ENCODE measurements at regions not wholly inside any gene's neighbourhood (a gene's known extent, or its start where the extent isn't known, plus 50 kb on each side); places are given as distances from the start of the nearest gene placed in this dataset.
"Not testable (repeated sequence)": the region's sequence is repeated elsewhere in the genome, so short reads cannot be mapped to it uniquely, and the experiment has no call there.

DNA sequence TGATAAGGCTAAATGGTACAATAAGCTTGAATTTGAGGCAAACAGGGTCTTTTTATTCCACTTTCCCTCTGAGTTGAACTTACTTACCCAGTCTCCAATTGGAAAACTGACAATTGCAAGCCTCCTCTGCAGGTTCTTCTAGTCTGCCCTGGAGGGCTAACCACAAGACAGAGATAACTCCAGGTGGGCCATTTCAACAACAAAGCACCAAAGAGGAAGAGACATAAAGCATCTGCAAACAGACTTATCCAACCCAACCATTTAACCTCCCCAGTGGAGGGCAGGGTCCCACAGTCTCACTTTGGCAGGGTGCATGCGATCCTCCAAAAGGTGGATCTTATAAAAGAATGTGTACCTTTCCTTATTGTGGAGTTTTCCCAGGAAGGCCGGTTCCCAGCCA, 525.8 kb downstream of the DIPK2A start:
- no peak overlapping the region for H3K4me3 ChIP-seq (ENCODE audit: low read length)
- H3K9ac ChIP-seq (ENCODE audit: low read length), result no peak overlapping the region
- no peaks in the 10 kb centered on the region for H3K4me1 ChIP-seq (ENCODE audit: control insufficient read depth, insufficient read depth, low read length)
- H3K27ac ChIP-seq (ENCODE audit: low read depth, low read length), result no peak overlapping the region
- no peaks in the 10 kb centered on the region for H3K27me3 ChIP-seq (ENCODE audit: control insufficient read depth, insufficient read depth, low read length)
- no peaks in the 10 kb centered on the region for H3K36me3 ChIP-seq (ENCODE audit: control insufficient read depth, insufficient read depth, low read length)

DNA sequence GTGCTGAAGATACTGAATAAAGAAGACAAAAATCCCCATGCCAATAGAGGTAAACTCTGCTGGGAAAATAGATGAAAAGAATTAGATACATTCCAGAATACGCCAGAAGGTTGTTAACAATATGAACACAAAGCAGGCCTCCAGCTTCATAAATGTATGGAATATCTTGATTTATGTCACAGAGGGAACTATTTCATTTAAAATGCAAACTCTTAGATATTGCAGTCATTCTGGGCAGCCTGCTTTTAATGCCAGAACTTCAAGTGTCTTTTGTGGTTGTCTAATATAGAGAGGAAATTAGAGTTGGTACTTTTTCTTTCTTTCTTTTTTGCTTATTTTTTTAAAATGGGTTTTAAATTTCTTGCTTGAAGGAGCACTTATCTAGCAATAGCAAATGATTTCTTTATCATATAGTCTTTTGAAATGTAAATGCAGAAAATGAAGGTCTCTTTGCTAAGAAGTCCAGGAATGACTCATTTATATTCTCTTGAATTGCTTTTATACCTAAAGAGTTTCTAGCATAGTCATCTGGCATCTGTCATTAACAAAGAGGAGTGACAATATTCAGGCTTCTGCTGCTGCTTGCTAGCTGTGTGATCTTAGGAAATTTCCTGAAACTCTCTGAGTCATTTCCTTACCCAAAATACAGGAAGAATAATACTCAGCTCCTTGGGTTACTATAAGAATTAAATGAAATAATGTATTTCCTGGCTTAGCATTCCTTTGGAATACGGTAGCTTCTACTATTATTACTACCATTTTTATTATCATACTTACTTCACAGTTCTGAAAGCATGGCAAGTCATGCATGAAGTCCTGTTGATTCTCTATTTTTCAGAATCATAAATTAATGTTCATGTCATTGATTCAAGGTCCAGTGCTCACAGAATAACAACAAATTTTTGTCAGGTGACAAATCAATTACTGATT, 527.6 kb downstream of the DIPK2A start:
- Histone ChIP-seq H3K27ac (ENCODE audit: low read depth, low read length) (no peak overlapping the region), H3K4me1 (ENCODE audit: control insufficient read depth, insufficient read depth, low read length) (no peaks in the 10 kb centered on the region), H3K9ac (ENCODE audit: low read length) (no peak overlapping the region), H3K36me3 (ENCODE audit: control insufficient read depth, insufficient read depth, low read length) (no peaks in the 10 kb centered on the region), H3K27me3 (ENCODE audit: control insufficient read depth, insufficient read depth, low read length) (no peaks in the 10 kb centered on the region), H3K4me3 (ENCODE audit: low read length) (no peak overlapping the region)

DNA sequence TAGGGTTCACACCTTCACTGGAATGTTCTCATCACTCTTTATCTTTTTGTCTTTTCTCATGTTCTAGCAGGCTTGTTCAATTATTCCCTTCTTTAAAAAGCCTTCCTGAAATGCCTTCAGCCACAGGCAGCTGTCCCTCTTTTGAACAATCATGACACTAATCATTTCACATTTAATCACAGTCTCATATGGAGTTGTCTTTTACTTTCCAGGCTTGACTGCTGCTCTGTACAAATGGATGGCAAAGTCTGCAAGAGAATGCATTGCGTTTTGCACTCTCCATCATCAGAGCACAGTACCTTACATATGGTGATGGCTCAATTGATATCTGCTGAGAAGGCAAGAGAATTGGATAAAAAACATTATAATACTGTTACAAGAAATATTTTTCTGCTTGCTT, 529.8 kb downstream of the DIPK2A start:
- Histone ChIP-seq H3K36me3 (ENCODE audit: control insufficient read depth, insufficient read depth, low read length) (no peaks in the 10 kb centered on the region), H3K27ac (ENCODE audit: low read depth, low read length) (no peak overlapping the region), H3K4me1 (ENCODE audit: control insufficient read depth, insufficient read depth, low read length) (no peaks in the 10 kb centered on the region), H3K27me3 (ENCODE audit: control insufficient read depth, insufficient read depth, low read length) (no peaks in the 10 kb centered on the region), H3K9ac (ENCODE audit: low read length) (no peak overlapping the region), H3K4me3 (ENCODE audit: low read length) (no peak overlapping the region)

DNA sequence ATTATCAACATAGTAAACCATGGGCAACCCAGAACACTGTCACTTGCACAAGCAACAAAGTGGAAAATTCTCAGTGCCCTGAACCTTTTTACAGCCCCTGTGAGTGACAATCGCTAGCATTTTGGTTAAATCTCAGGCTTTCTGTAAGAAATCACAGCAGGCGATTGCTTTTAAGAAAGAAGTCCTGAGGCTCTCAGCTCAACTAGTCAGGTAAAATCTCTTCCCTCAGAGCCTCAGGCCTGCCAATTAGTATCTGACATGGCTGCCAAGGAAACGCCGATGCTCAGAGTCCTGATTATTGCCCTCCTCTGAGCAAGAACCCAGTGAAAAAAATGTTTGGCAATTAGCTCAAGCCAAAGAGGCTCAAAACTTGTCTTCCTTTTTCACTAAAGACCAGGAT, 530.8 kb downstream of the DIPK2A start:
- no peak overlapping the region for H3K4me3 ChIP-seq (ENCODE audit: low read length)
- H3K27ac ChIP-seq (ENCODE audit: low read depth, low read length), result no peak overlapping the region

DNA sequence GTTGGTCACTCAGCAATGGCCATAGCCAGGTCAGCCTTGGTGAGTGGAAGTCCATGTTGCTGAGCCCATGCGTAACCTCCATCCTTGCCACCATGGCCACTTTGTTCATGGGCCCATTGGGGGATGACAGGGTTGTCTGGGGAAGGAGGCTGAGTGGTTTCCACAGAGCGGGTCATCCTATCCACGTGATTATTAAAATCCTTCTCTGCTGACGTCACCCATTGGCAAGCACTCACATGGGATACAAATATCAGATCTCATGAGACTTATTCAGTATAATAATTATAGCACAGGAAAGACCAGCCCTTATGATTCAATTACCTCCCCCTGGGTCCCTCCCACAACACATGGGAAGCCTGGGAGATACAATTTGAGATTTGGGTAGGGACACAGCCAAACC, 534.8 kb downstream of the DIPK2A start:
- H3K27ac ChIP-seq (ENCODE audit: low read depth, low read length); H3K4me1 ChIP-seq (ENCODE audit: control insufficient read depth, insufficient read depth, low read length); H3K27me3 ChIP-seq (ENCODE audit: control insufficient read depth, insufficient read depth, low read length); H3K4me3 ChIP-seq (ENCODE audit: low read length); H3K9ac ChIP-seq (ENCODE audit: low read length); H3K36me3 ChIP-seq (ENCODE audit: control insufficient read depth, insufficient read depth, low read length): not testable (repeated sequence)

More for the DNA sequence above, 530.8 kb downstream of the DIPK2A start:
- H3K9ac ChIP-seq (ENCODE audit: low read length), result no peak overlapping the region
- H3K36me3 ChIP-seq (ENCODE audit: control insufficient read depth, insufficient read depth, low read length), result no peaks in the 10 kb centered on the region
- no peaks in the 10 kb centered on the region for H3K4me1 ChIP-seq (ENCODE audit: control insufficient read depth, insufficient read depth, low read length)
- H3K27me3 ChIP-seq (ENCODE audit: control insufficient read depth, insufficient read depth, low read length), result no peaks in the 10 kb centered on the region

DNA sequence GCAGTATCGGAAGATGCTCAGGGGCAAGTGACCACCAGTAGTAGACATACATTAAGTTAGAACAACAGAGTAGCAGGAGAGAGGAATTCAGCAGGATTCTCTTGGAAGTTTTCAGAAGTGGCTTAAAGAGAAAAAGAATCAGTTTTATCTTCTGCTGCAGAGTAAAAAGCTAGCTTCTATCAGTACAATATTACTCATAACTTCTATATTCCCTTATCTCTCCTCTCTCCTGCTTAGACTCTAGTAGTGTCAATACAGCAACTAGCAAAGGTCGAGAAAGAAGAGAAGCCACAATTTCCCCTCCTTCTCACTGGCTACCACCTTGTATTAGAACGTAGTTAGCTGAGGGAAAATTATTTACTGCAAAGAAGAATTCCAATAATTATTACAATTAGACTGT, 539.7 kb downstream of the DIPK2A start:
- H3K27ac ChIP-seq (ENCODE audit: low read depth, low read length), result no peak overlapping the region

DNA sequence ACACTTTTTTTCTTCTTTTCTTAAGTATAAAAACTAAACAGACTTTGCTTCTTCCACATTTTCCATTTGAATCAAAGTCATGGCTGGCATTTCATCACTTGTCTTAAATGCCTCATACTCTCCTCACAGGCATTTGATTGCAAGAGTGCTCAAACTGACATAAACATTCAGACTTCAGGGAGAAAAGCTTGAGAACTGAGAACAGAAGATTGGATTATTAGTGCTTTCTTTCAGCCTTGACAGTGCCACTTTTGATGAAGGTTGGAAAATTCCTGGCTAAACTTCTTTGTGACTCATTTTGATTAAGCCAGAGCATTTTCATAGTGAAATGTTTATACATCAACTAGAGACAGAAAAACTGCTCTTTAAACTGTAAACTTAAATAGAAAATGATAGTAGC, 544.4 kb downstream of the DIPK2A start:
- Histone ChIP-seq H3K4me3 (ENCODE audit: low read length) (no peak overlapping the region), H3K9ac (ENCODE audit: low read length) (no peak overlapping the region), H3K36me3 (ENCODE audit: control insufficient read depth, insufficient read depth, low read length) (no peaks in the 10 kb centered on the region), H3K27me3 (ENCODE audit: control insufficient read depth, insufficient read depth, low read length) (no peaks in the 10 kb centered on the region), H3K27ac (ENCODE audit: low read depth, low read length) (no peak overlapping the region), H3K4me1 (ENCODE audit: control insufficient read depth, insufficient read depth, low read length) (no peaks in the 10 kb centered on the region)

More for the DNA sequence above, 539.7 kb downstream of the DIPK2A start:
- H3K9ac ChIP-seq (ENCODE audit: low read length), result no peak overlapping the region
- H3K4me1 ChIP-seq (ENCODE audit: control insufficient read depth, insufficient read depth, low read length), result no peaks in the 10 kb centered on the region
- no peaks in the 10 kb centered on the region for H3K36me3 ChIP-seq (ENCODE audit: control insufficient read depth, insufficient read depth, low read length)
- H3K4me3 ChIP-seq (ENCODE audit: low read length), result no peak overlapping the region
- no peaks in the 10 kb centered on the region for H3K27me3 ChIP-seq (ENCODE audit: control insufficient read depth, insufficient read depth, low read length)

DNA sequence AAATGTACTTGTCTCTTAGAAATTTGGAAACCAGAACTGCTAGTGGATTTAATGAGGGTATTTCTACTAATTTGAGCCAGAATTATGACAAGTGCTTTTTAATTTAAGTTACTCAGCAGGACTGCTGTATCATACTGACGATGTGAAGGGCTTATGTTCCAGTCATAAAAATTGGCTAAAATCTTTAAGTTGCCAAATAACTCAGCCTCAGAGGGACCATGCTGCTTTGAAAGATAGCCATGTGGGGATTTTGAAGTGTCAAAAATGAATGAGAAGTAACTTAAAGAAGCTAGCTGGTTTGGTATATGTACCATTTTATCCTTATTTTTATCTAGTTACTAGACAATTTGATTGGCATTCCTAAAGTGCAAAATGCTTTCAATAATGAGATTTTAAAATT, 545.0 kb downstream of the DIPK2A start:
- Histone ChIP-seq H3K4me1 (ENCODE audit: control insufficient read depth, insufficient read depth, low read length) (no peaks in the 10 kb centered on the region), H3K27me3 (ENCODE audit: control insufficient read depth, insufficient read depth, low read length) (no peaks in the 10 kb centered on the region), H3K27ac (ENCODE audit: low read depth, low read length) (no peak overlapping the region), H3K9ac (ENCODE audit: low read length) (no peak overlapping the region), H3K4me3 (ENCODE audit: low read length) (no peak overlapping the region), H3K36me3 (ENCODE audit: control insufficient read depth, insufficient read depth, low read length) (no peaks in the 10 kb centered on the region)

DNA sequence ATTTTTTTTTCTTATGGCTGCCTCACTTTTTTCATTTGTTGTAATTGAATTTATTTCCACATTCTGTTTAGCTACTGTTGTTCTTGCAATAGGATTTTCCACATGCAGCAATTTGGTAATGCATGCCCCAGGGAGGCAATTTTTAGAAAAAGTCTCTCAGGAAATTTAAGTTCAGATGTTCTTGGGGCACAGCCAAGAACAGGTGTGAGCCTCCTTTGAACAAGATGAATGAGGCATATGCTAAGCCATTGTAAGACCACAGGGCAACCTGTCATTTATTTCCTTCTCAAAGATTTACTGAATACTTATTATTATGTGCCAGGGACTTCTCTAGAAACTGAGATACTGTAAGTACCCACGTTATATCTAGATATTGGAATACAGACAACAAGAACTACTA, 549.5 kb downstream of the DIPK2A start:
- no peaks in the 10 kb centered on the region for H3K27me3 ChIP-seq (ENCODE audit: control insufficient read depth, insufficient read depth, low read length)
- H3K36me3 ChIP-seq (ENCODE audit: control insufficient read depth, insufficient read depth, low read length), result no peaks in the 10 kb centered on the region
- H3K4me1 ChIP-seq (ENCODE audit: control insufficient read depth, insufficient read depth, low read length), result no peaks in the 10 kb centered on the region
- H3K9ac ChIP-seq (ENCODE audit: low read length), result no peak overlapping the region
- no peak overlapping the region for H3K4me3 ChIP-seq (ENCODE audit: low read length)
- no peak overlapping the region for H3K27ac ChIP-seq (ENCODE audit: low read depth, low read length)

DNA sequence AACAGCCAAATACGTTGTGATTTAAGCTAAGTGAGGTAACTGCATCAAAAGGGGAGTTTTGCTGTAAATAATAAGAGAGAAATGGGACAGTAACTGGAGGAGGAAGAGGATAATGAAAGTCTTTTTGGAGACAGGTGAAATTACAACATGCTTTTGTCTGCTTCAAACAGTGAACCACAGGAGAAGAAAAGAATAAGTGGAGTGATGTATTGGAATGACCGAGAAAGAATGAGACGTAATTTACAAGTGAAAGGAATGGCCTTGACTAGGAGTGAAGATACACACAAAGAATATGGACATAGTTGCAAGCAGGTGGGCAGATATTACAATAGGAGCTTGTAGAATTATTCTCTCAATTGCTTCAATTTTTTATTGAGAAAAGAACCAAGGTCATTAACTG, 550.8 kb downstream of the DIPK2A start:
- Histone ChIP-seq H3K27ac (ENCODE audit: low read depth, low read length) (no peak overlapping the region), H3K4me3 (ENCODE audit: low read length) (no peak overlapping the region), H3K27me3 (ENCODE audit: control insufficient read depth, insufficient read depth, low read length) (no peaks in the 10 kb centered on the region), H3K4me1 (ENCODE audit: control insufficient read depth, insufficient read depth, low read length) (no peaks in the 10 kb centered on the region), H3K36me3 (ENCODE audit: control insufficient read depth, insufficient read depth, low read length) (no peaks in the 10 kb centered on the region), H3K9ac (ENCODE audit: low read length) (no peak overlapping the region)

DNA sequence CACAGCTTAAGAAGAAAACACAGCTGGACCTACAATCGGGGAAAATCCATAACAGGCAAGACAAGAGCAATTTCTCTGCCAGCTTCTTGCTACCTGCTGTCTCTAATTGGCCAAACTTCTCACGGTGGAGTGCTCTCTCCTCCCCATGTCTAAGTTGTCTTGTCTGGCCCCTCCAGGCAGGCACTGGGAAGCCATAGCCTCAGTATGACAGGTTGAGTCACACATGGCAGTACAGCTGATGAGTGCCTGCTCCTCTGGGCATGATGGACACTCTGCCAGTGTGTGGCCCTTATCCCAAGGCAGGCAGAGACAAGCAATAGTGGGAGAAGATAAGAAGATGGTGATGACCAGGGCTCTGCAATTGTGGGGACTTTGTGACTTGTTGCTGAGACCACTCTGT, 551.8 kb downstream of the DIPK2A start:
- Histone ChIP-seq H3K27me3 (ENCODE audit: control insufficient read depth, insufficient read depth, low read length) (no peaks in the 10 kb centered on the region), H3K36me3 (ENCODE audit: control insufficient read depth, insufficient read depth, low read length) (no peaks in the 10 kb centered on the region)

DNA sequence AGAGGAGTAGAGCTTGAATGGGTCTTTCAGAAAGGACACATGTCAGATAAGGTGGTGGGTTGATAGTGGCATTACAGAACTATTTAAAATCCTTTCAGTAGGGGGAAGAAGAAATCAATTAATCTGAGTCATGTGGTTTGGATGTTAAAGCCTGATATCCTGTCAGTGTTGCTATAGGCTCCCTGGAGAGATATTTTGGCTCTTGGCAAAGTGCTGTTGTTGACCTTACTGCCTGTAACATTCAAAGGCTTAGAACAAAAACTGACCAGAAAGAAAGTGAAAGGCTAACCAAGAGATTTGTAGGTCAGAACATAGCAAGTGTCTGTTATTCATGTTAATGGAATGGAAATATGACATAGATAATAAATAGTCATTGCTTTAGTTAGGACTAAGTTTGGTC, 552.9 kb downstream of the DIPK2A start:
- Histone ChIP-seq H3K4me3 (ENCODE audit: low read length) (no peak overlapping the region), H3K36me3 (ENCODE audit: control insufficient read depth, insufficient read depth, low read length) (no peaks in the 10 kb centered on the region), H3K27me3 (ENCODE audit: control insufficient read depth, insufficient read depth, low read length) (no peaks in the 10 kb centered on the region), H3K9ac (ENCODE audit: low read length) (no peak overlapping the region), H3K4me1 (ENCODE audit: control insufficient read depth, insufficient read depth, low read length) (no peaks in the 10 kb centered on the region), H3K27ac (ENCODE audit: low read depth, low read length) (no peak overlapping the region)

More for the DNA sequence above, 551.8 kb downstream of the DIPK2A start:
- Histone ChIP-seq H3K27ac (ENCODE audit: low read depth, low read length) (no peak overlapping the region), H3K9ac (ENCODE audit: low read length) (no peak overlapping the region), H3K4me3 (ENCODE audit: low read length) (no peak overlapping the region), H3K4me1 (ENCODE audit: control insufficient read depth, insufficient read depth, low read length) (no peaks in the 10 kb centered on the region)

DNA sequence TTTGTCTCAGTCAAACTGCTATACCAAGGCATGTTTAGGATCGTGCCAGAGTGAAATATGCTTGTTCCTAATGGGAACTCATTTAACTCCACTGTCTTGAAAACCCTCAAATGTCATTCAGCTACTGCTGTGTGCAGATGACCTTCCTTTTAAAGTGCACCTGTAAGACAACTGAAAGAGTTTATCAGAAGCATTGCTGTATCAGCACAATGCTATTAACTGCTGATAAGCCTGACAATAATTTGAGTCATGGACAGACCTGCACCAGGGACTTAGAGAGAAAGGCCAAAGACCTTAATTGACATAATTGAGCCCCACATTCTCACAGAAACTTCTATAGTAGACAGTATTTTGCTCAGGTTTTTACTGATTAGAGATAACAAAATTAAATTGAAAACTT, 557.9 kb downstream of the DIPK2A start:
- Histone ChIP-seq H3K4me3 (ENCODE audit: low read length) (no peak overlapping the region), H3K27ac (ENCODE audit: low read depth, low read length) (no peak overlapping the region), H3K36me3 (ENCODE audit: control insufficient read depth, insufficient read depth, low read length) (no peaks in the 10 kb centered on the region), H3K9ac (ENCODE audit: low read length) (no peak overlapping the region), H3K27me3 (ENCODE audit: control insufficient read depth, insufficient read depth, low read length) (no peaks in the 10 kb centered on the region), H3K4me1 (ENCODE audit: control insufficient read depth, insufficient read depth, low read length) (no peaks in the 10 kb centered on the region)
